GM19397 (cell line): ENCODE measurements at regions not wholly inside any gene's neighbourhood (a gene's known extent, or its start where the extent isn't known, plus 50 kb on each side); places are given as distances from the start of the nearest gene placed in this dataset.

Experiments
- ATAC-seq: cut with Tn5 transposase; IDR thresholded peaks from one replicate; pipeline ENCODE4 v1.9.1; 2021; ENCODE audit warnings: mild to moderate bottlenecking, moderate library complexity; ENCODE audit not compliant: unreplicated experiment

DNA sequence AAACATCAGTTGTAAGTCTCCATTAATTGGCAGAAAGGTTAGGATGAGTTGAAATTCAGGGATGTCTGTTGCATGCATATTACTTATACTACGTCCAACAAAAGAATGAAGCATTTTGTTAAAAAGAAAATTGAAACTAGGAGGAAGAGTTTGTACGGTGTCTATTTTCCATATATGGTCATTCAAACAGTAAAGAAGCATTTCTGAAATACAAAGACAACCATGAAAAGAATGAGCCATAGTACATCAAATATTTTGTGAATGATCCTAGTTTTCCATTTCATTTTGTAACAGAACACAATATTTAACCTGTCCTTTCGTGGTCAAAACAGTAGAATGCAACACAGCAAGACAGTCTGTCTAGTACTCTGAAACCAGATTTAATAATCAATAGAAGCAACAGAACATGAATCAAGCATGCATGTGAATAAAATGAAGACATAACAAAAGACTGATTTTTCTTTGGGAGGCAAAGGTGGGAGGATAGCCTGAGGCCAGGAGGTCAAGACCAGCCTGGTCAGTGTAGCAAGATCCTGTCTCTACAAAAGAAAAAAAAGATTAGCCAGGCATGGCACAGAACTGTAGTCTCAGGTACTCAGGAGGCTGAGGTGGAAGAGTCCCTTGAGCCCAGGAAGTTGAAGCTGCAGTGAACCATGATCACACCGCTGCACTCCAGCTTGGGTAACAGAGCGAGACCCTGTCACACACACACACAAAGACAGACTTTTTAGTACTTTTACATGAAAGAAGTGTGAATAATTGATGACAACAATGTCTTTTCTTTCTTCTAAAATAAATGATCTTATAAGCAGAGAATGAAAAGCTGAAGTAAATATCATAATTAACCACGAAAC lies 156.0 kb downstream of the LRIG3 start:
- no peak for ATAC-seq

DNA sequence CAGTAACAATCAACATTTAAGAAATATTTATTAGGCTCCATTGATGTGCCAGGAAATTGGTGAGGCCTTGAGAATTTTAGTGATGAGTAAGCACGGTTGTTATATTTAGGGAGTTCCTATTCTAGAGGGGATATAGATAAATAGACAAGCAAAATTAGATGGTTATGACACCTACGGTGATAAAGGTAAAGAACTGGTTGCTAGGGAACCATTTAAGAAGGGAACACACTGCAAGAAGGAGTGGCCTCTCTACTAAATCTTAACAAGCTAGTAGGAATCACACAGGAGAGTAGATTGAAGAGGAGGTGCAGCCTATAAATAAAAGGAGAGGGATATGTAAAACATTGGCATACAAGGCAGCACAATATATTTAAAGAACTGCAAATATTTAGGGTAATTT lies 155.2 kb downstream of the LRIG3 start:
- ATAC-seq, result no peak

GRCh38 chr12:58765653-58766512 lies 154.4 kb downstream of the LRIG3 start:
- no peak for ATAC-seq

- ATAC-seq, result no peak
Observed at GRCh38 chr12:58766513-58766870, 153.8 kb downstream of the LRIG3 start.

DNA sequence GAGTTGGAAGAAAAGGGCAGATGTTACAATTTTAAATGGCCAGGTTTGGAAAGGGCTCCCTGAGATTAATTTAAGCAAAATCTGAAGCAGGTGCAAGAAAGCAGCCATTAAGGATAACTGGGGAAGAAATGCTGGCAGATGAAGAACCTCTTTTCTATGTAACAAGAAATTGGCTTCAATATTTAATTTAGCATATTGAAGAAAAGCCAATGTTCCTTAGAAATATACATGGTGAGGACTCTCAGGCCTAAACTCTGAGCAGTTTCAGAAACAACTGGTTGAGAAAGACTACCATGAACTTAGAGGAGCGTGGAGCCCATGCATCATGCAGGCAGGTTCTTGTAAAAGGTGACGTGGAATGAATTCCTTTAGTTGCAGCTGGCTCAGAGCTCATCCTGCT lies 152.8 kb downstream of the LRIG3 start:
- ATAC-seq, result no peak

DNA sequence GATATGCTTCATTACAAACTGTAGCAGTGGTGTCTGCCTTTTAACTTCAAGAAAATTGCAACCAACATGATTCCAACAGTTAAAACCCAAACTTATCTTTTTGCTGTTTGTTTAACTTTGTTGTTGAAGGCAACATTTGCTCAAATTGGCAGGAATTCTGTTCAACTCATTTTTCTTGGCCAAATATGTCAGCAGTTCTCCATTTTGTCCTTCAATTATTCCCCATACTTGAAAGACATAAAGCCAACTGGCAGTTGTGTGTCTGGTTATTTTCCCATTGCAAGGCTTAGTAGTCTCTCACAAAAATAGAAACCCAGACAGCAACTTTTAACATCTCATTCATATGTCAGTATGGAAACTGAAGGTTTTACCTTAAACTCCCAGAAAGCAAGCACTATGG lies 146.3 kb downstream of the LRIG3 start:
- ATAC-seq, result no peak

DNA sequence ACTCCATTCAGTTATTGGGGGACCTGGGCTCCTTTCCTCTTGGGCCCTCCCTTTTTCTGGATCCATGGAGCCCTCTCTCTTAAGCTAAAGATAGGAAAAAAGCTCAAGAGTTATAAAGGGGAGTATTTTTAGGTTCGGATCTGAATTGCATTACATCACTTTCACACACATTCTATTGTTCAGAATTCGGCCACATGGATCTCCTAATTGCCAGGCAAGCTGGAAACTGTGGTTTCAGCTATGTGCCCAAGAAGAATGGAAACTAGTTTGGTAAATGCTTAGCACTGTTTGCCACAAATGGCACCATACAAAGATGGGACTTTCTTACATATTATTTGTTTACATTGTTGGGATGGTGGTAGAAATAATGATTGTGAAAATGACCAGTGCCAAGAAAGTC lies 145.6 kb downstream of the LRIG3 start:
- ATAC-seq, result no peak

DNA sequence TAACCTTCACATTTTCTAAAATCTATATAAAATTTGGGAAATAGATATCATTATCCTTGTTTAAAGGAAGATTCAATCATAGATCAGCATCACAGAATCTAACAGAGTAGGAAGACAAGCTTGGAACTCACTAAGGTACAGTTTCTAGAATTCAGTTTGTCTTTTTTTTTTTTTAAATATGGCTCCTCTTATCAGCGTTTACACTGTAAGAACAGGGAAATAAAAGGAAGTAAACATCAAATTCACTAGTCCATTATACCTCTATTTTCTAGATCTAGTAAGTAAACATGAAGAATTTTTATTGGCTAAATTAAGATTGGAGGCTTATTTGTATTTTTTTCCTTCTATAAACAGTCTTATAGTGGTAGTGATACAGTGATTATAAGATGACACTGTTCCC lies 144.9 kb downstream of the LRIG3 start:
- ATAC-seq, result no peak

- ATAC-seq, result no peak
Observed at GRCh38 chr12:58776144-58776543, 144.2 kb downstream of the LRIG3 start.

DNA sequence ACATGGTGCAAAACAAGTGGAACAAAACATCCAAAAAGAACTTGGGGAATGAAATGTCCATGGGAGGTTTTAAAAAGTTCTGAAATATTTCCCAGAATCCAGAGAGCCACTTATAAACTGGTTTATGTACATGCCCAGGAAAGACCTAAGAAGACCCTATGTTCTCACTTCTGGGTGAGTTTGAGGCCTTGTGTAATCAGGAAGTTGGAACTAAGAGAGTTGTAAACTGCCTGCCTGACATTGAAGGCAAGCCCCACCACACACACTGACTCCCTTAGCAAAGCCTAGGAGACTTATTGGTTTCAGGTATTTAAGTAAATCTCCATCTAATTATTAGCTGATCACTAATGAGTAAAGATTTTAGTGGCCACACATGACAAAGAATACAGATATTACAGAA lies 142.5 kb downstream of the LRIG3 start:
- no peak for ATAC-seq

GRCh38 chr12:58781609-58782008 lies 138.7 kb downstream of the LRIG3 start:
- ATAC-seq, result no peak

- ATAC-seq, result no peak
Observed at GRCh38 chr12:58787021-58787760, 133.1 kb downstream of the LRIG3 start.

DNA sequence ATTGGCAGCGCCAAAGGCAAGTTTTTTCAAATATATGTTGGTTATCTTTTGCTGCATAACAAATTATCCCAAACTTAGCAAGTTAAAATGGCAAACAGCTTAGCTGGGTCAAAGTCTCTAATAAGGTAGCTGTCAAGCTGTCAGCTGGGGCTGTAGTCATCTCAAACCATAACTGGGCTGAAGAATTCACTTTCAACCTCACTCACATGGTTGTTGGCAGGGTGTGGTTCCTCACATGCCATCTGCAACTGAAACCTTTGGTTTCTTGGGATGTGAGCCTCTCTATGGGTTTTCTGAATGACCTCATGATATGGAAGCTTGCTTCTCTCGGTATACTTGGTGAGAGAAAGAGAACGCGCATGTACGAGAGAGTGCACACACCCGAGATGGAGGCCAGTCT lies 125.4 kb downstream of the LRIG3 start:
- ATAC-seq, result no peak

DNA sequence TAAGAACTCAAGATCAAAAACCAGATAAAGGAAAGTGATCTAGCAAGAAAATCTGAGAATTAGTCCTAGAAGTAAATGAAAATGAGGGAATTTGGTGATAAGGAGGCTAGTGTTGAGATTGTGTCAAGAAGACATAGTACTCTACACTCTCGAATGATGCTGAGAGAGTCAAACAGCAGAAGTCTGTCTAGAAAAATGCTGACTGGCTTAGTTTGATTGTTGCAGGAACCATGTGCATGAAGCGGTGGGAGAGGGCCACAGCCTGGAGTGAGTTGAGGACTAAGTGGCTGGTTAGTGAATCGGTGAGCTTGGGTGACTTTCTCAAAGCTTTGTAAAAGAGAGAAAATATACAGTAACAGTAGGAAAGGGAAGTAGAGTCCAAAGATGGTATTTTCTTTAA lies 124.5 kb downstream of the LRIG3 start:
- ATAC-seq, result no peak

DNA sequence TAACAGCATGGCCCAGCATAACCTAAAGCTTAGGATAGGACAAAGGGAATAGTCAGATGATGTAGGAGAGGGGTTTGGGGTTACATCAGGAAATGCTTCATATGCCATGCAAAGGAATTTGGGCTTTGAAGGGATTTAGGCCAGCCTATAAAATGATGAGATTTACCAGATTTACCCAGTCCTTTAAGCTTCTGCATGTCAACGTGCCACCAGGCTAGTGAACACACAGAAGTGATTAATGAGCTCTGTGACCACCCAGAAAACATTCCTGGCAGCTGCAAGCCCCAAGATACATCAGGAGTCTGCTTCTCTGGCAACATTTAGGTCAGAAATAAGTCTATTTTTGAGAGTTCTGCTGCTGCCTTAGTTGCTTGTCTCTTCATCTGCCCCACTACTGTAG lies 118.3 kb downstream of the LRIG3 start:
- no peak for ATAC-seq

DNA sequence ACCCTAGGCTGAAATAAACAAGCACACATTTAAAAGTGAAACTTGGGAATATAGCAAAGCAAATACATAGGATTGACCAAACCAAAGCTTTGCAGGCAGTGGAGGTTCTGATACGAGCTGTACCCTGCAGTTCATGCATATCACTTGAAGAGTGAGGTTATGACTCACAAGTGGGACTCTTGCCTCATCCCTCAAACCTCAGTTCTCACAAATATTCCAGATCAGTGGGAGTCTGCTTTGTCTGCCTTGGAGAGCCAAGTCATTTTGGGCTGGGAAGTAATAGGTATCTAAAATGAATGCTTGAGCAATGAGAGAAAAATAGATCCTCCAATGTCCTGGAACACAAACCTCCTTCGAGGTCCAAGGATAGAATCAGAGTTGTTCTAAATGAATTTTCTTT lies 116.4 kb downstream of the LRIG3 start:
- no peak for ATAC-seq

- peak; percentile 64 for ATAC-seq
Observed at GRCh38 chr12:58804749-58805148, 115.6 kb downstream of the LRIG3 start.

GRCh38 chr12:58809064-58809607 lies 111.2 kb downstream of the LRIG3 start:
- ATAC-seq, result no peak

- no peak for ATAC-seq
Observed at GRCh38 chr12:58811346-58811745, 109.0 kb downstream of the LRIG3 start.

DNA sequence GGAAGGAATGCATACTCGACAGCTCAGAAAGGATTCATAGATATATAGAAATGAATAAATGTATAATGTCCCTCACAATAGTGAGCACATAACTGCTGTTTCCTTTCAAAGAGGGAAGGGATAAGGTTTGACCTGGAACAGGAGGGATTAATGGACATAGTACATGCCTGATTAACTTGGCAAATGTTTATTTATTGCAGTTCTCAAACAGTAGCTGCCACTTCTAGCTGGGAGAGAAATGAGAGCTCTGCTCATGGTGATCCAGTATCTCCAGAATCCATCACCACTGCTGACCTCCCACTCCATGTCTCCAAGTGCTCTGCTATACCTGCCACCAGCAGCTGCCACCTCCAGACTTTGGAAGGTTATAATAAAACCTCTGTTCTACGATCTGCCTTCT lies 108.1 kb downstream of the LRIG3 start:
- ATAC-seq, result no peak

DNA sequence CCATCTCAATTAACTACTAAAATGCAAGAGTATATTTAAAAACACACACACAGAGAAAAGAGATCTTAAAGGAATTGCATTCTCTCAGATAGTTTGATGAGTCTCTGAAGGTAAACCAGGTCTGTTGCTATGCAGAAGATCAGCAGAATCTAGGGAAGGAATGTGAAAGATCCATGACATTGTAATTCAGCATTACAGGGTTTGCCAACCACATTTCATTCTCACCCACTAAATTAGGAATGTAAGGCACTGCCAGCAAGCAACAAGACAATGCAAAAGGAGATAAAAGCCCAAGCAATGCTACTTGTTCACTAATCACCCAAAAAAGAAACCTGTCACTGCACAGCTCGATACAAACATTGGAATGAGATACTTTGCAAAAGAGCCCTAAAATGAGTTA lies 106.3 kb downstream of the LRIG3 start:
- ATAC-seq, result no peak
